ENCODE measurements at regions not wholly inside any gene's neighbourhood (a gene's known extent, or its start where the extent isn't known, plus 50 kb on each side); places are given as distances from the start of the nearest gene placed in this dataset.

DNA sequence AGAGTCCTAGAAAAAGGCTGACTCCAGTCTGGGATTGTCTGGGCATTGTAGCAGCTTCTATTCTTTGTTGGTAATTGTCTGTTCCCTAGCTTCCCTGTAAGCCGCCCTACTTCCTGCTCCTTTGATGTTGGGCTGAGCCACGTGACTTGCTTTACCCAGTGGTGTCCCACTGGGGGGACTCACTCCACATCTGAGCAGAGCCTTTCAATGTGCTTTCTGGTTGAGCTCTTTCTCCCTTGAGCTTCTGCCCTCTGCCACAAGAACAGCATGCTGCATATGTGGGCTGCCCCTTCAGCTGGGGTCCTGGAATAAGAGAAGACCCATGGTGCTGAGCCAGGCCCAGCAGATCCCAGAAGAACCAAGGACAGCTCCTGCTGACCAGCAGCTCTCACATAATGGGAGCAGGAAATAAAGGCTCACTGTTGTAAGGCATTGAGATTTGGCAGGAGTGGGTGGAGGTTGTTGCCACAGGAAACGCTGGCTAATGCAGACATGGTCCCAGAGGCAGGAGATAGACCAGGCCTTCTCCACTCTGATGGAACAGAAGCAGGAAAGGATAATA, 276.3 kb upstream of the GJB5 start:
- no peak for DNase-seq (ENCODE audit: low spot score)

- DNase-seq (ENCODE audit: low spot score), result no peak
These were observed 275.1 kb upstream of the GJB5 start for GRCh38 chr1:34479731-34480130.

GRCh38 chr1:34488080-34488708, 266.7 kb upstream of the GJB5 start:
- DNase-seq (ENCODE audit: low spot score), result no peak

GRCh38 chr1:34500451-34500850, 254.4 kb upstream of the GJB5 start:
- peak; percentile 37 for DNase-seq (ENCODE audit: low spot score)

DNA sequence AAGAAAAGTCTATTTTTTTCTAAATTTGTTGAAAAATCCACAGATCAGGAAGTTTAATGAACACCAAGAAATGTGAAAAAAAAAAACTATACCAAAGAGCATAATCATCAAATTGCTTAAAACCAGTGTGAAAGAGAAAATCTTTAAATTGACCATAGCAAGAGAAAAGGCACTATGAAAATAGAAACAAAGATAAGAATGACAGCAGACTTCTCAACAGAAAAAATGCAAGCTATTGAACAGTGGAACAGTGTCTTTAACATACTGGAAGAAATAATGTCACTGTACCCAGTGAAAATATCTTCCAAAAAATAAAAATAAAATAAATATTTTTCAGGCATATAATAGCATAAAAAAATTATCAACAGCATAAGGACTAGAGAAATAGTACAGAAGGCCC, 243.0 kb upstream of the GJB5 start:
- DNase-seq (ENCODE audit: low spot score), result no peak

DNA sequence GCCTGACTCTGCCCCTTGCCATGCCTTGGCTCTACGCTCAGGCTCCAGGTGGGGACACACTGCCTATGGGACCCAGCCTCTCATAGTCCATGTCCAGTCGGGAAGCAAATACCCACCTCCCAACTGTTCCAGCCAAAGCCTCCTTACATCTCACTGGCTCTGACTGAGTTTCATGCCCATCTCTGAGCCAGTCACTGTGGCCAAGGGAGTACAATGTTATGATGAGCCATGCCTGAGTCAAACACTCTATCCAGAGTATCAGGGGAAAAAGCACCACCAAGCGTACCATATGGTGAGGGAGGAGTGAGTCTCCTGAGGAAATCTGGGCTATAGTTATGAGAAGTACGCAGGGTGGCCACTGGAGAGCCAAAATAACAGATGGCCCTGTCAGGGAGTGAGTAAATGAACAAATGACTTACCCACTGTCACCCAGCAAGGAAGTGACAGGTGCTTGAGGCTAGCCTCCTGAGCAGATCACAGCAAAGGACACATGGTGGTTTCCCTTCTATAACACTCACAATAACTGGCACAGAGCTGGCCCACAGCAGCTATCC, 236.6 kb upstream of the GJB5 start:
- no peak for DNase-seq (ENCODE audit: low spot score)

GRCh38 chr1:34520111-34520510, 234.7 kb upstream of the GJB5 start:
- no peak for DNase-seq (ENCODE audit: low spot score)

GRCh38 chr1:34524783-34525182, 230.1 kb upstream of the GJB5 start:
- DNase-seq (ENCODE audit: low spot score), result no peak

DNA sequence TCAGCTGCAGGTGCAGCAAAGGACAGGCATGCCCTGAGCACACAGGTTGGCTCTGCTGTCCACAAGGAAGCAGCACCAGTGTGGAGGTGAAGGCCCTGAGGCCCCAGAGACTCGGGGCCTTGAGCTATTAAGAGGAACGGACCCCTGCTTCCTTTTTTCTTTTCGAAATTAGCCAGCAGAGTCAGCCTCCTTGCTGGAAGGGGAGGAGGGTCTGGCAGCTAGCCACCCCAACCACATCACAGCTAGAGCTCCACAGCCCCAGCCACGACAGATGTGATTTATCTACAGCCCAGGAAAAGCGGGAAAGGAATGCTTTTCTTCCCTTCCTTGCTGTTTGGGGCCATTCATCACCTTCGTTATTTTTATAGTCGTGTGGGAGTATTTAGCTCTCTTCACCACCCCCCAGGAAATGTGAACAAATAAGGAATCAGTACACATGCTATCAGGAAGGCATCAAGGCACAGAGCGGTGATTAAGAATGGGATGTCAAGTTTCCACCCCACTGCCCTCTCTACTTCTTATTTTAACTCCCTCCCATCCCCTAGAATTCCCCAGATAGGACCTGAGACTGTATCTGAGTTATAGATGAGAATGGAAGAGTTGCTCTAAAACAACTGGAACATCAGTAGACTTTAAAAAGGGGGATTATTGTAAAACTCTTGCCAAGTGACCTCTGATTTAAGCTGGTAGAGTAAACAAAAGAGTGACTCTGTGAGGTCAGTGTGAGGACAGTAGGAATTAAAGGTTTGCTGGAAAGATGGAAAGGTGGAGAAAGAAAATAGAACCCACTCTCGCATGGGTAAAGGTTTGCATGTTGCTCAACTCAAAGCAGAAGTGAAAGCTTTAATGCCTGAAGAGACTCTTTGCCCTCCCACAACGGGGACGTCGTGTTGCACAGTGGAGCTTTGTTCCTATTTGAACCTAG, 224.7 kb upstream of the GJB5 start:
- DNase-seq (ENCODE audit: low spot score), result no peak

DNA sequence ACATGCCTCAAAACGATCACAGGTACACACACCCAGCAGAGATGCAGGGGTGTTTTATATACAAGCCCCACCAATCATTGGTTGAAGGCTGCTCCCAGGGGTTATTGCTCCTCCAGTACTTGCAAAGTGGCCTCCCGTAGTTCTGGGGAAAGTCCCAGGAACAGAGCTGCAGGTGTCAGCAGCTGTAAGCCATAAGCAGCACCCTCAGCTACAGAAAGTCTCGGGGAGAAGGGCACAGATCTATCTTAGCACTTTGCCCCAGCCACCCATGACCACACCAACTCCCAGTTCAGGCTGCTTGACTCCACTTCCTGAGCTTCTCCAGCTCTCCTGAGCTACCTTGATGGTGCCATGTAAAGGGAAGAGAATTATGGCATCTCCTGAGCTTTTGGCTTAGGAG, 222.7 kb upstream of the GJB5 start:
- no peak for DNase-seq (ENCODE audit: low spot score)

GRCh38 chr1:34538481-34538880, 216.4 kb upstream of the GJB5 start:
- no peak for DNase-seq (ENCODE audit: low spot score)

- DNase-seq (ENCODE audit: low spot score), result no peak
These were observed 207.7 kb upstream of the GJB5 start for GRCh38 chr1:34547046-34547674.

DNA sequence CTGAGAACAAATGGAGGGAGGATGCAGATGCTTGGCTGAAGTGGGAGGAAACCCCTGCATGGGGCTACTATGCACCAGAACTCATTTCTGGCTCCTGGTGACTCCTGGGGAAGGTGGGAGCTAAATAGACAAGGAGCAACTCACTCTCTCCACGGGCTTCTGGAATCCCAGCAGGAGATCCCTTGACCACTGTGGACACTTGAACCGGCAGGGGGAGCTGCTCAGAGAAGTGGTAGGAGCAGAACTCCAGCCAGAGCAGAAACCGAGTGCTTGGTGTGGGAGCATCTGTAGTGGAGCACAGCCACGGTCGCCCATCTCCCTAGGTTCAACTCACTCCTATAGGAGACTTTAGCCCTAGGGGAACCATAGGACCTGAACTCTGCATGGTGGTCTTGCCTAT, 205.6 kb upstream of the GJB5 start:
- peak; percentile 16 for DNase-seq (ENCODE audit: low spot score)

DNA sequence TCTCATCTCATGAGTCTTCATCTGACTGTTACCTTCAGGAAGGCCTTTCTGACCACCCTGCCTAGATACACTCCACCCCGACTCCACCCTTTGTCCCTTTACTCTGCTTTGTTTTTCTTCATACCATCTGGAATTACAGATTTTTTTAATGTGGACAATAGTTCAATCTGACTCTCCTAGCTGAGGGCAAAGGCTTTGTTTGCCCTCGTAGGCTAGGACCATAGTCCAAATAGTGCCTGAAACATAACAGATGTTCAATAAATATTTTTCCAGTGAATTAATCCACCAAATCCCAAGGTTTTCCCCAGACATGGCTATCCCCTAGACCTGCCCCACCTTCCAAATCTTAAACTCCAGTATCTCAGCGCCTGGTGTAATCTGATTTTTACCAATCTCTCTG, 176.5 kb upstream of the GJB5 start:
- DNase-seq (ENCODE audit: low spot score), result no peak

- no peak for DNase-seq (ENCODE audit: low spot score)
These were observed 172.5 kb upstream of the GJB5 start for GRCh38 chr1:34582356-34582755.

- DNase-seq (ENCODE audit: low spot score), result no peak
These were observed 167.1 kb upstream of the GJB5 start for GRCh38 chr1:34587761-34588160.

DNA sequence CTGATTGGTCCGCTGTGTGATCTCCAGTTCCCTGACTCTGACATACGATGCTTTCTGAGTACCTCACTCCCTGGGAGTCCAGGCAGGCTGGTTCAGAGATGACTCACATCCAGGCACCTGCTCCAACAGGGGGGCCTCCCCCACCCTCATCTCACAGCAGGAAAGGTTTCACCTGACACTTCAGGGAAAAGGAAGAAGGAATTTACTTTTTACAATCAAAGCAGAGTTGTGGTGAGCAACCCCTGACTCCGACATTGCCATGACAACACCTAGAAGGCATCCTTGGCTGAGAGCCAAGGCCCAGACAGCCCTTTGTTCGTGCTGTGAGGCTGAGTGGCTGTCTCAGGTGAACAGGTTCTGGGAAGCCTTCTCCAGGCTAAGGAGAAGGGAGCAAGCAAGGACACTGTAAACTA, 164.6 kb upstream of the GJB5 start:
- peak; percentile 55 for DNase-seq (ENCODE audit: low spot score)

GRCh38 chr1:34591751-34592629, 162.9 kb upstream of the GJB5 start:
- no peak for DNase-seq (ENCODE audit: low spot score)

DNA sequence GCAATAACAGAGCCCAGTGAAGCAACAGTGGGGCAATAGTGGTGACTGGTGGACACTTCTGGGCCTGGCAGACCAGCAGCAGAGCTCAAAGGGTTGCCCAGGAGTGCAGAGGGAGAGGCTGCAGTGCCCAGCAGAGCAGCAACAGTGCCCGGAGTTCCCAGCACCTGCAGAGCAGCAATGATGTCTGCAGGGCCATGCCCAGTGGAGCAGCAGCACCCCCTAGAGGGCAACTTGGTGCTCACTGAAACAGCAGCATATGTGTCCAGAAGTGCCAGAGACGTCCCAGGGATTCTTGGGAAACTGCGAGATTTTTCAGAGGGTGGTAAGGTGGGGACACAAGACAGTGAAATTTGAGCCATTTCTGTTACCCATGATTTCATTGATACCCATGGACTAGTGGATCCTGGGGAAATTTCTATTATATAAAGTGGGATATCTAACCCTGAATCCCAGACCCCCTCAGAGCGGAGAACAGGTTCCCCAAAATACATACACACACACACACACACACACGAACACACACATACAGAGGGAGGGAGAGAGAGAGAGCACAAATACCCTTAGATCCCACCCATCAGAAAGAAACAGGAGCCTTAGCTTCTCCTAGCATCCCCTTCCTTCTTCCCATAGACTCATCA, 156.9 kb upstream of the GJB5 start:
- DNase-seq (ENCODE audit: low spot score), result peak; percentile 61

DNA sequence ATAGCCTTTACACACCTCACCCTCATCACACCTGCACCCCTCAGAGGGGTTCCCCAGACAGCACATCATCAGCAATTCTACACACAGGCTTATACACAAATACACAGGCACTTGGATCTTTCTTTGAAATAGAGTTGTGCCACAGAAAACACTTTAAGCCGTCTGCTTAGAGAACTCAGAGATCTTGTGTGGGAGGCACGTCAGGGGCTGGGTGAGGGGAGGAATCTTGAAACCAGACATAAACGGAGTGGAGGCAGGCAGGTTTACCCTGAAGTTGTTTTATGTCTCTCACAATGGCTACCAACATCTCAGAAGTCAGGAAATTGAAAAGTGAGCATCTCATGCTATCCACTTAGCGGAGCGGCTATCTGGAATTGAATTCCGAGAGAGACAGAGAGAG, 151.9 kb upstream of the GJB5 start:
- DNase-seq (ENCODE audit: low spot score), result no peak

- no peak for DNase-seq (ENCODE audit: low spot score)
These were observed 151.3 kb upstream of the GJB5 start for GRCh38 chr1:34603594-34603993.

Measured in LoVo (cell line).